ENCODE measurements at regions not wholly inside any gene's neighbourhood (a gene's known extent, or its start where the extent isn't known, plus 50 kb on each side); places are given as distances from the start of the nearest gene placed in this dataset.
"Not testable (repeated sequence)": the region's sequence is repeated elsewhere in the genome, so short reads cannot be mapped to it uniquely, and the experiment has no call there.

- no peaks in the 10 kb centered on the region for H3K9me3 ChIP-seq
- peaks cover 13% of the 10 kb centered on the region for H3K4me1 ChIP-seq
- H3K27me3 ChIP-seq: no peaks in the 10 kb centered on the region
- no peak overlapping the region for H3K9ac ChIP-seq
- TF ChIP-seq Cebpa-rat (IDR thresholded peaks at IDR 0.05): no peak
- no peak overlapping the region for H3K4me2 ChIP-seq
- no peak overlapping the region for H3K27ac ChIP-seq
- no peak overlapping the region for H3K4me3 ChIP-seq
- H4K20me1 ChIP-seq: no peaks in the 10 kb centered on the region
- H3K36me3 ChIP-seq: no peaks in the 10 kb centered on the region
Measured at GRCh38 chr13:66159511-66159910, 1070.6 kb downstream of the PCDH9 start.

- Histone ChIP-seq H3K4me1 (peaks cover 13% of the 10 kb centered on the region), H3K4me3 (no peak overlapping the region), H3K4me2 (peak overlapping the region; percentile 51), H3K9ac (no peak overlapping the region), H3K9me3 (no peaks in the 10 kb centered on the region), H3K27ac (no peak overlapping the region), H4K20me1 (no peaks in the 10 kb centered on the region), H3K27me3 (no peaks in the 10 kb centered on the region), H3K36me3 (no peaks in the 10 kb centered on the region)
- no peak for TF ChIP-seq Cebpa-rat (IDR thresholded peaks at IDR 0.05)
Measured at GRCh38 chr13:66154976-66155375, 1075.2 kb downstream of the PCDH9 start.

GRCh38 chr13:66154354-66154753 is 1075.8 kb downstream of the PCDH9 start:
- Histone ChIP-seq H3K4me3 (no peak overlapping the region), H3K27me3 (no peaks in the 10 kb centered on the region), H3K27ac (no peak overlapping the region), H3K9me3 (no peaks in the 10 kb centered on the region), H3K4me2 (no peak overlapping the region), H4K20me1 (no peaks in the 10 kb centered on the region), H3K4me1 (peaks cover 13% of the 10 kb centered on the region), H3K36me3 (no peaks in the 10 kb centered on the region), H3K9ac (no peak overlapping the region)
- no peak for TF ChIP-seq Cebpa-rat (IDR thresholded peaks at IDR 0.05)

- Histone ChIP-seq H3K4me3 (no peak overlapping the region), H3K27me3 (no peaks in the 10 kb centered on the region)
- TF ChIP-seq Cebpa-rat (IDR thresholded peaks at IDR 0.05): no peak
Measured at GRCh38 chr13:66152596-66152995, 1077.5 kb downstream of the PCDH9 start.

GRCh38 chr13:66144357-66144756 is 1085.8 kb downstream of the PCDH9 start:
- not testable (repeated sequence) for H3K27ac ChIP-seq, H3K27me3 ChIP-seq, H3K4me1 ChIP-seq, H3K9ac ChIP-seq, H4K20me1 ChIP-seq, H3K4me3 ChIP-seq, H3K9me3 ChIP-seq, H3K4me2 ChIP-seq, H3K36me3 ChIP-seq

More at GRCh38 chr13:66152596-66152995, 1077.5 kb downstream of the PCDH9 start:
- H3K27ac ChIP-seq: no peak overlapping the region
- H3K4me1 ChIP-seq: peaks cover 13% of the 10 kb centered on the region
- H4K20me1 ChIP-seq: no peaks in the 10 kb centered on the region
- H3K9me3 ChIP-seq: no peaks in the 10 kb centered on the region
- H3K4me2 ChIP-seq: no peak overlapping the region
- H3K9ac ChIP-seq: no peak overlapping the region
- H3K36me3 ChIP-seq: no peaks in the 10 kb centered on the region

GRCh38 chr13:66139701-66140100 is 1090.4 kb downstream of the PCDH9 start:
- H3K27me3 ChIP-seq: no peaks in the 10 kb centered on the region
- H3K4me1 ChIP-seq: no peaks in the 10 kb centered on the region
- H3K9me3 ChIP-seq: no peaks in the 10 kb centered on the region
- H3K9ac ChIP-seq: no peak overlapping the region
- H3K4me2 ChIP-seq: no peak overlapping the region
- H3K36me3 ChIP-seq: no peaks in the 10 kb centered on the region
- no peak for TF ChIP-seq Cebpa-rat (IDR thresholded peaks at IDR 0.05)
- no peak overlapping the region for H3K27ac ChIP-seq
- no peak overlapping the region for H3K4me3 ChIP-seq
- H4K20me1 ChIP-seq: no peaks in the 10 kb centered on the region

GRCh38 chr13:66139250-66139649 is 1090.9 kb downstream of the PCDH9 start:
- no peaks in the 10 kb centered on the region for H3K27me3 ChIP-seq
- H4K20me1 ChIP-seq: no peaks in the 10 kb centered on the region
- H3K4me2 ChIP-seq: no peak overlapping the region
- no peak for TF ChIP-seq Cebpa-rat (IDR thresholded peaks at IDR 0.05)
- no peaks in the 10 kb centered on the region for H3K9me3 ChIP-seq
- no peaks in the 10 kb centered on the region for H3K4me1 ChIP-seq
- H3K27ac ChIP-seq: no peak overlapping the region
- no peaks in the 10 kb centered on the region for H3K36me3 ChIP-seq
- H3K4me3 ChIP-seq: no peak overlapping the region
- H3K9ac ChIP-seq: no peak overlapping the region

- Histone ChIP-seq H4K20me1 (no peaks in the 10 kb centered on the region), H3K4me3 (no peak overlapping the region), H3K9ac (no peak overlapping the region), H3K27ac (no peak overlapping the region), H3K36me3 (no peaks in the 10 kb centered on the region), H3K4me1 (no peaks in the 10 kb centered on the region), H3K9me3 (no peaks in the 10 kb centered on the region), H3K4me2 (no peak overlapping the region), H3K27me3 (no peaks in the 10 kb centered on the region)
- TF ChIP-seq Cebpa-rat (IDR thresholded peaks at IDR 0.05): no peak
Measured at GRCh38 chr13:66138172-66138811, 1091.8 kb downstream of the PCDH9 start.

GRCh38 chr13:66137384-66137783 is 1092.8 kb downstream of the PCDH9 start:
- no peaks in the 10 kb centered on the region for H3K4me1 ChIP-seq
- no peak overlapping the region for H3K9ac ChIP-seq
- H3K9me3 ChIP-seq: no peaks in the 10 kb centered on the region
- no peaks in the 10 kb centered on the region for H4K20me1 ChIP-seq
- H3K4me2 ChIP-seq: no peak overlapping the region
- TF ChIP-seq Cebpa-rat (IDR thresholded peaks at IDR 0.05): no peak
- no peaks in the 10 kb centered on the region for H3K27me3 ChIP-seq
- H3K36me3 ChIP-seq: no peaks in the 10 kb centered on the region
- no peak overlapping the region for H3K27ac ChIP-seq
- H3K4me3 ChIP-seq: no peak overlapping the region

GRCh38 chr13:66128692-66129269 is 1101.4 kb downstream of the PCDH9 start:
- H3K27ac ChIP-seq: no peak overlapping the region
- no peaks in the 10 kb centered on the region for H3K4me1 ChIP-seq
- H3K9ac ChIP-seq: no peak overlapping the region
- H4K20me1 ChIP-seq: no peaks in the 10 kb centered on the region
- TF ChIP-seq Cebpa-rat (IDR thresholded peaks at IDR 0.05): no peak
- no peaks in the 10 kb centered on the region for H3K36me3 ChIP-seq
- no peaks in the 10 kb centered on the region for H3K9me3 ChIP-seq
- H3K27me3 ChIP-seq: no peaks in the 10 kb centered on the region
- H3K4me2 ChIP-seq: no peak overlapping the region
- no peak overlapping the region for H3K4me3 ChIP-seq

- H3K9ac ChIP-seq: no peak overlapping the region
- H3K4me2 ChIP-seq: no peak overlapping the region
- H3K4me3 ChIP-seq: no peak overlapping the region
- no peak overlapping the region for H3K27ac ChIP-seq
- no peaks in the 10 kb centered on the region for H3K4me1 ChIP-seq
- no peaks in the 10 kb centered on the region for H4K20me1 ChIP-seq
- no peaks in the 10 kb centered on the region for H3K9me3 ChIP-seq
- H3K27me3 ChIP-seq: no peaks in the 10 kb centered on the region
- H3K36me3 ChIP-seq: no peaks in the 10 kb centered on the region
- TF ChIP-seq Cebpa-rat (IDR thresholded peaks at IDR 0.05): no peak
Measured at GRCh38 chr13:66128201-66128600, 1101.9 kb downstream of the PCDH9 start.

All from BLaER1 (cell line).